ENCODE measurements at regions not wholly inside any gene's neighbourhood (a gene's known extent, or its start where the extent isn't known, plus 50 kb on each side); places are given as distances from the start of the nearest gene placed in this dataset.
A peak's percentile ranks its signal among the peaks of the same experiment; 100 is the strongest.

GRCh38 chr9:78567693-78568092 lies 270.8 kb downstream of the PSAT1 start:
- no peak for DNase-seq

GRCh38 chr9:78568774-78569173 lies 271.8 kb downstream of the PSAT1 start:
- DNase-seq: no peak

- DNase-seq: no peak
Observed at GRCh38 chr9:78572266-78572665, 275.3 kb downstream of the PSAT1 start.

GRCh38 chr9:78573205-78573604 lies 276.3 kb downstream of the PSAT1 start:
- no peak for DNase-seq

- no peak for DNase-seq
Observed at GRCh38 chr9:78573669-78574068, 276.7 kb downstream of the PSAT1 start.

GRCh38 chr9:78574354-78575045 lies 277.6 kb downstream of the PSAT1 start:
- no peak for DNase-seq

- no peak for DNase-seq
Observed at GRCh38 chr9:78575081-78575480, 278.2 kb downstream of the PSAT1 start.

GRCh38 chr9:78575771-78576170 lies 278.8 kb downstream of the PSAT1 start:
- DNase-seq: no peak

GRCh38 chr9:78577156-78577906 lies 280.4 kb downstream of the PSAT1 start:
- no peak for DNase-seq

- DNase-seq: no peak
Observed at GRCh38 chr9:78578072-78578471, 281.1 kb downstream of the PSAT1 start.

GRCh38 chr9:78582821-78583220 lies 285.9 kb downstream of the PSAT1 start:
- DNase-seq: no peak

GRCh38 chr9:78584589-78584988 lies 287.7 kb downstream of the PSAT1 start:
- DNase-seq: no peak

GRCh38 chr9:78585909-78586308 lies 289.0 kb downstream of the PSAT1 start:
- no peak for DNase-seq

- DNase-seq: no peak
Observed at GRCh38 chr9:78590068-78590467, 293.1 kb downstream of the PSAT1 start.

GRCh38 chr9:78592811-78593210 lies 295.9 kb downstream of the PSAT1 start:
- DNase-seq: no peak

- no peak for DNase-seq
Observed at GRCh38 chr9:78595200-78595945, 298.4 kb downstream of the PSAT1 start.

GRCh38 chr9:78596346-78596745 lies 299.4 kb downstream of the PSAT1 start:
- no peak for DNase-seq

- no peak for DNase-seq
Observed at GRCh38 chr9:78598120-78598519, 301.2 kb downstream of the PSAT1 start.

- no peak for DNase-seq
Observed at GRCh38 chr9:78599926-78600325, 303.0 kb downstream of the PSAT1 start.

- peak; percentile 2 for DNase-seq
Observed at GRCh38 chr9:78601957-78602565, 305.1 kb downstream of the PSAT1 start.

- no peak for DNase-seq
Observed at GRCh38 chr9:78605041-78606000, 308.4 kb downstream of the PSAT1 start.

- no peak for DNase-seq
Observed at GRCh38 chr9:78606001-78606379, 309.1 kb downstream of the PSAT1 start.
